ENCODE measurements at regions not wholly inside any gene's neighbourhood (a gene's known extent, or its start where the extent isn't known, plus 50 kb on each side); places are given as distances from the start of the nearest gene placed in this dataset.

GRCh38 chr2:56666777-56667176 is 483.0 kb downstream of the CCDC85A start:
- TF ChIP-seq POLR2A (IDR thresholded peaks at IDR 0.05) (no peak), CTCF (IDR thresholded peaks at IDR 0.05) (no peak)
